ENCODE measurements at regions not wholly inside any gene's neighbourhood (a gene's known extent, or its start where the extent isn't known, plus 50 kb on each side); places are given as distances from the start of the nearest gene placed in this dataset.

- H3K27me3 Mint-ChIP-seq, result no peaks in the 10 kb centered on the region
- peaks cover 25% of the 10 kb centered on the region for H3K4me1 Mint-ChIP-seq
- H3K27ac Mint-ChIP-seq, result peak overlapping the region; percentile 75
- H3K4me3 Mint-ChIP-seq, result peak overlapping the region; percentile 16
- ATAC-seq (replicated peaks), result no peak
- H3K9me3 Mint-ChIP-seq, result no peaks in the 10 kb centered on the region
- H3K36me3 Mint-ChIP-seq (ENCODE audit: low read depth), result no peaks in the 10 kb centered on the region
Observed at GRCh38 chr14:100405760-100406455, 82.8 kb downstream of the SLC25A47 start.

GRCh38 chr14:100406505-100407131, 83.5 kb downstream of the SLC25A47 start:
- Mint-ChIP-seq H3K4me3 (peak overlapping the region; percentile 16), H3K27ac (peak overlapping the region; percentile 75), H3K36me3 (ENCODE audit: low read depth) (no peaks in the 10 kb centered on the region), H3K27me3 (no peaks in the 10 kb centered on the region), H3K4me1 (peaks cover 25% of the 10 kb centered on the region), H3K9me3 (no peaks in the 10 kb centered on the region)
- ATAC-seq (replicated peaks), result peak; percentile 91

GRCh38 chr14:100407376-100408102, 84.4 kb downstream of the SLC25A47 start:
- no peak for ATAC-seq (replicated peaks)
- peaks cover 29% of the 10 kb centered on the region for H3K4me1 Mint-ChIP-seq
- H3K27me3 Mint-ChIP-seq, result no peaks in the 10 kb centered on the region
- no peaks in the 10 kb centered on the region for H3K36me3 Mint-ChIP-seq (ENCODE audit: low read depth)
- H3K27ac Mint-ChIP-seq, result peak overlapping the region; percentile 75
- H3K9me3 Mint-ChIP-seq, result no peaks in the 10 kb centered on the region
- no peak overlapping the region for H3K4me3 Mint-ChIP-seq

- Mint-ChIP-seq H3K27ac (no peak overlapping the region), H3K9me3 (no peaks in the 10 kb centered on the region)
Observed at GRCh38 chr14:100408350-100409002, 85.3 kb downstream of the SLC25A47 start.

DNA sequence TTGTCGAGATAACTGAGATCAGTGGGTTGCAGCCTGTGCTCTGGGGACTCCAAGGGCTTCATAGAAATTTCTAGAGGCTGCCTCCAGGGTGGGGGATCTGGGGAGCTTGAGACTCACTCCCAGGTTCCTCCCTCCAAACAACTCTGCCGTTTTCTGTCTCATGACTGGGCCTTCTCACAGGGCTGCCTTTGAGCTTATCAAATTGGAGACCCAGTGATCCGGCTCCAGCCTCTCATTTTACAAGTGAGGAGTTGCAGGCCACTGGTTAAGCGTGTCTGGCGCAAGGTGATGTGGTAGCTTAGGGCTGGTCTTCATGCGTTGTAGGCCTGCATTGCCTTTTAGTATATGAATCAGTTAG, 85.8 kb downstream of the SLC25A47 start:
- H3K27ac Mint-ChIP-seq, result no peak overlapping the region
- H3K4me1 Mint-ChIP-seq, result peaks cover 29% of the 10 kb centered on the region
- no peaks in the 10 kb centered on the region for H3K27me3 Mint-ChIP-seq
- ATAC-seq (replicated peaks), result no peak
- H3K4me3 Mint-ChIP-seq, result no peak overlapping the region
- no peaks in the 10 kb centered on the region for H3K9me3 Mint-ChIP-seq
- H3K36me3 Mint-ChIP-seq (ENCODE audit: low read depth), result no peaks in the 10 kb centered on the region

More at GRCh38 chr14:100408350-100409002, 85.3 kb downstream of the SLC25A47 start:
- peak; percentile 37 for ATAC-seq (replicated peaks)
- no peaks in the 10 kb centered on the region for H3K27me3 Mint-ChIP-seq
- H3K36me3 Mint-ChIP-seq (ENCODE audit: low read depth), result no peaks in the 10 kb centered on the region
- H3K4me3 Mint-ChIP-seq, result no peak overlapping the region
- peaks cover 29% of the 10 kb centered on the region for H3K4me1 Mint-ChIP-seq

- Mint-ChIP-seq H3K9me3 (no peaks in the 10 kb centered on the region), H3K36me3 (ENCODE audit: low read depth) (no peaks in the 10 kb centered on the region), H3K27me3 (no peaks in the 10 kb centered on the region), H3K4me1 (peaks cover 27% of the 10 kb centered on the region), H3K27ac (no peak overlapping the region), H3K4me3 (no peak overlapping the region)
- ATAC-seq (replicated peaks), result no peak
Observed at GRCh38 chr14:100409651-100410050, 86.5 kb downstream of the SLC25A47 start.

- no peak overlapping the region for H3K27ac Mint-ChIP-seq
- H3K9me3 Mint-ChIP-seq, result no peaks in the 10 kb centered on the region
- no peaks in the 10 kb centered on the region for H3K36me3 Mint-ChIP-seq (ENCODE audit: low read depth)
- no peak overlapping the region for H3K4me3 Mint-ChIP-seq
- ATAC-seq (replicated peaks), result no peak
- H3K27me3 Mint-ChIP-seq, result no peaks in the 10 kb centered on the region
- peaks cover 24% of the 10 kb centered on the region for H3K4me1 Mint-ChIP-seq
Observed at GRCh38 chr14:100410056-100410565, 87.0 kb downstream of the SLC25A47 start.

DNA sequence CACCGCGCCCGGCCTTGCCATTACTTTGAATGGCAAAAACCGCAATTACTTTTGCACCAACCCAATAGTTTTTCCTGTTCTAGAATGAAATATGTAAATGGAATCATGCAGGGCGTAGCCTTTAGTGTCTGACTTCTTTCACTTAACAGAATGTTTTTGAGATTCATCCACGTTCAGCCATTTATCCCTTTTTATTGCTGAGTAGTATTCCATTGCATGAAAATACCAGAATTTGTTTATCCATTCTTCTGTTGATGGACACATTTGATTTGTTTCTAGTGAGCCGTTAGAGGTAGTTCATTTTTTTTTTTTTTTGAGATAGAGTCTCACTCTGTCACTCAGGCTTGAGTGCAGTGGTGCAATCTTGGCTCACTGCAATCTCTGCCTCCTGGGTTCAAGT, 90.6 kb downstream of the SLC25A47 start:
- Mint-ChIP-seq H3K27ac (no peak overlapping the region), H3K4me3 (no peak overlapping the region), H3K36me3 (ENCODE audit: low read depth) (no peaks in the 10 kb centered on the region), H3K4me1 (peaks cover 4% of the 10 kb centered on the region), H3K27me3 (no peaks in the 10 kb centered on the region), H3K9me3 (no peaks in the 10 kb centered on the region)
- no peak for ATAC-seq (replicated peaks)

GRCh38 chr14:100415226-100415625, 92.1 kb downstream of the SLC25A47 start:
- Mint-ChIP-seq H3K27ac (no peak overlapping the region), H3K4me3 (no peak overlapping the region), H3K4me1 (peaks cover 9% of the 10 kb centered on the region), H3K27me3 (no peaks in the 10 kb centered on the region), H3K36me3 (ENCODE audit: low read depth) (no peaks in the 10 kb centered on the region), H3K9me3 (no peaks in the 10 kb centered on the region)
- ATAC-seq (replicated peaks), result no peak

DNA sequence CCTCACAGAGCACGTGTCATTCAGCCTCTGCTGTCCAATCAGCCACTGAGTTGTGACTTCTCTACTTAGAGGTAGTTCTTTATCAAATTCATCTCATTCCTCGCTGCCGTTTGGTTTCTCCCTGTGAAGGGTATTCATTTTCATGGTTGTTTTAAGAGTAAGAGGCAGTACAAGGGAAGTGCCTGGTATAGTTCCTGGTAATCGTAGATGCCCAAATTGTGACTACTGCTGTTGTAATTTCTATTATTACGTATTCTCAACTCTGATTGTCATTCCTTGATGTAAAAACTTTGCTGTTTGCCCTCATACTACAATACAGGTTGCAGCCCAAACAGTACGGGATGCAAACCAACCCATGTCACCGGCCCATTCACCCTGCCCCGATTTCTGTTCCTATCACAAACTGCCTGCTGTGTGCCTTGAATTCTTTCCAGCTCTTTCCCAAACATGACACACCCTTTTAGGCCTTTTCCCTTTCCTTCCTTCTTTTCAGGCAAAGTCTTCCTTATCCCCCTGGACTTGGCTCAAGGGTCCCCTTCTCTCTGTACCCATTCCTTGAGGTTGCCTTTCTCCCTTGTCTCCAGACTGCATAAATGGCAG, 93.0 kb downstream of the SLC25A47 start:
- Mint-ChIP-seq H3K4me1 (peaks cover 9% of the 10 kb centered on the region), H3K27me3 (no peaks in the 10 kb centered on the region), H3K4me3 (no peak overlapping the region), H3K36me3 (ENCODE audit: low read depth) (no peaks in the 10 kb centered on the region), H3K27ac (no peak overlapping the region), H3K9me3 (no peaks in the 10 kb centered on the region)
- no peak for ATAC-seq (replicated peaks)

DNA sequence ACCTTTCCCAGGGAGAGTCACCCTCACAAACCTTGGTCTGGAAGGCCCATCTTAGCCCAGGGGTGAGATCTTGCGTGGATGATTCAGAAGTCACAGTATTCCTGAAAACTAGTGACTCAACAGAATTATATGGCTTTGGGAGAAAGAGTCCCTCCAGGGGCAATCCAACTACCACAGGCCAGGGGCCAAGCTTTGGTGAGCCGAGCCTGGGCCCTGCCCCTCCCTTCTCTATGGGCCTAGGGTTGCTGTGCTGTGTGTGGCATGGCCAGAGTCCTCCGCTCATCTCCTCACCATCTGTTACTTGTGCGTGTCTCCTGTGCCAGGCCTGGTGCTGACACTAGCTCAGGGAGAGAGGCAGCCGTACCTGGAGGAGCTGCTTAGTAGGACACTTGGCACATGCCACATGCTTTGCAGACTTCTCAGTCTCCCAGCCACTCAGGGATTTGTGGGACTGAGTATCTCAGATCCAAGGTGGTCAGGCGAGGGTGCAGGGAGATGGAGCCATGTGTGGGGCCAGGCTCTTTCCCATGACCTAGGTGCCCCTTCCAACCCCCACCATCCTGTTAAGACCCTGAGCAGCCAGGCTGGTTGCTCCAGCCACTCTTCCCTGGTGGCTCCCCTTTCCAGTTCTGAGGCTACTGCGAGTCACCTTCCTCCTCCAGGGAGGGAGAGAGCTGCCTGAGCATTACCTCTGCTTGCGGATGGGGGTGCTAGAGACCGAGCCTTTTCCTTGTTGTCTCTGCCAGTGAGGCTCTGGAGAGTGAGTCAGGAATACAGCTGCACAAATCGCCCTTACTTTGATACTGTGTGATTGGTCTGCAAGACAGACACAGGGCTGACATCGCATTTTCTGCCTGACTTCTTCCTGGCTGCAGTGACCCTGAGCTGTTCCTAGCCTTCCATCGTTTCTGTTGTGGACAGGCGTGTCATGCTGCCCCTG, 94.1 kb downstream of the SLC25A47 start:
- Mint-ChIP-seq H3K9me3 (no peaks in the 10 kb centered on the region), H3K4me1 (peaks cover 8% of the 10 kb centered on the region), H3K4me3 (no peak overlapping the region), H3K36me3 (ENCODE audit: low read depth) (no peaks in the 10 kb centered on the region), H3K27ac (no peak overlapping the region), H3K27me3 (no peaks in the 10 kb centered on the region)
- no peak for ATAC-seq (replicated peaks)

GRCh38 chr14:100419856-100420255, 96.7 kb downstream of the SLC25A47 start:
- no peak overlapping the region for H3K27ac Mint-ChIP-seq
- no peak for ATAC-seq (replicated peaks)
- H3K4me1 Mint-ChIP-seq, result peaks cover 8% of the 10 kb centered on the region
- H3K27me3 Mint-ChIP-seq, result no peaks in the 10 kb centered on the region
- no peak overlapping the region for H3K4me3 Mint-ChIP-seq
- H3K36me3 Mint-ChIP-seq (ENCODE audit: low read depth), result no peaks in the 10 kb centered on the region
- H3K9me3 Mint-ChIP-seq, result no peaks in the 10 kb centered on the region

- Mint-ChIP-seq H3K4me1 (peaks cover 11% of the 10 kb centered on the region), H3K9me3 (no peaks in the 10 kb centered on the region), H3K36me3 (ENCODE audit: low read depth) (no peaks in the 10 kb centered on the region), H3K27me3 (no peaks in the 10 kb centered on the region), H3K27ac (no peak overlapping the region), H3K4me3 (no peak overlapping the region)
- no peak for ATAC-seq (replicated peaks)
Observed at GRCh38 chr14:100421756-100422470, 98.8 kb downstream of the SLC25A47 start.
